ENCODE measurements at regions not wholly inside any gene's neighbourhood (a gene's known extent, or its start where the extent isn't known, plus 50 kb on each side); places are given as distances from the start of the nearest gene placed in this dataset.

DNA sequence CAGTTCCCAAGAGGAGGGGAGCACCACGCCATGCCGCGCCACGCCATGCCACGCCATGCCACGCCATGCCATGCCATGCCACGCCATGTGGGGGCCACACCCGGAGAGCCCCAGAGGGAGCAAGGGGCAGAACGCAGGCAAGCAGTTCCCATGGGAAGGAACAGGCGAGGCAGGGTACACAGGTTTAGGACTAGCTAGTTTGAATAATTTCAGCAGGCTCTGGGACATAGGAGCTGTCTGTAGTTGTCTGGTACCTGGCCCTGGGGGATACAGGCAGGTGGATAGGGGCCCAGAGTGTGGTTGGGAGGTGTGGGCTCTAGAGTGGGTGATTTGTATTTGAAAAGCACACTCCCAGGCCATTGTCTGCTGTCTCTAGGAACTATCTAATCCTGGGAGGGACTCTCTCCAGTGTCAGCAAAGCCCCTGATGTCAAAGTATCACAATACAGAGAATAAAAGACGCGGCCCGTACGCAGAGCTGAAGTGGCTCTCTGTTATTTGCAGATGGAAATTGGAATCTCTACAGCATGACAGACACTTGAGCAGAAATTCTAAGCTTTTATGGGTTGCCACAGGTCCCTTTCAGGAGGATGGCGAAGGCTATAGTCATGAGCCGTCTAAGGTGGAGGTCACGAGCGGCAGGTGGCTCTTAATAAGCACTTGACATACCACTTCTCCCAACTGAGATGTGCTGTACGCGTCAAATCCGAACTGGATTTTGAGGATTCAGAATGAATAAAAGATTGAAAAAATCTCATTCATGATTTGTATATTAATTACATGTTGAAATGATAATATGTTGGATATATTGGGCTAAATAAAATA lies 220.8 kb upstream of the TNRC6C start:
- ATAC-seq: no peak
- intact Hi-C loops (cut with DNase I, micrococcal nuclease): no loop called here

DNA sequence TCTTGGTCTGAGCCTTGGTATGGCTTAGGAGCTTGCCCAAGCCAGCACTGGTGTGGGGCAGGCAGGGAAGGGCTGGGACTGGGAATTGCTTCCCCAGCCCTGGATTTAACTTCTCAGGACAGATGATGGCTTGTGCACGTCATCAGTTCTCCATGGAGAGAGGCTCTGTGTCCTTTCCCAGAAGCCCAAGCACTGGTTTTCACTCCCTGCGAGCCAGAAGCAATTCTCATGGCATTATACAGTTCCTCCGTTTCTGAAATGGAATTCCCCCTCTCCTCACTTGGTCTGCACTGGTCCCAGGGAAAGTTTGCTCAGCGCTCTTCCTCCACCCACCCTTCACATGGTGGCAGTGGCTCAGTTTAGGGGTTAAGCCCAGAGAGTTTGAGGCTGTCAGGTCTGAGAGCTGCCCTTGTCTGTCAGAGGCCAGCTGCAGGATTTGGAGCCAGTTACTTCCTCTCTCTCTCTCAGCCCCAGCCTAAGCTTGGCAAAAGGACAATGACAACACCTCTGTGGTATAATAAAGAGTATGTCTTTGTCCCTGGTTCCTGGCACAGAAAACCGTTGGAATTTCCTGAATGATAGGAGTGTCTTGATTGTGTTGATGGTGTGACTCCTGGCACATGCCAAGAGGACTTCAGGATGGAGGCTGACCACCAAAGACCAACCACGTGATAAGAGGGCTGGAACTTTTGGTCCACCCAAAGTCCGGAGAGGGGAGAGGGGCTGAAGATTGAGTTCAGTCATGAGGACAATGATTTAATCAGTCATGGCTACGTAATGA lies 219.6 kb upstream of the TNRC6C start:
- ATAC-seq (peak; percentile 56), DNase-seq (peak in 1 of 2 donors; percentile 23)
- intact Hi-C loops (cut with DNase I, micrococcal nuclease): no loop called here

More for the DNA sequence above, 220.8 kb upstream of the TNRC6C start:
- DNase-seq: peak in 1 of 2 donors; percentile 10

DNA sequence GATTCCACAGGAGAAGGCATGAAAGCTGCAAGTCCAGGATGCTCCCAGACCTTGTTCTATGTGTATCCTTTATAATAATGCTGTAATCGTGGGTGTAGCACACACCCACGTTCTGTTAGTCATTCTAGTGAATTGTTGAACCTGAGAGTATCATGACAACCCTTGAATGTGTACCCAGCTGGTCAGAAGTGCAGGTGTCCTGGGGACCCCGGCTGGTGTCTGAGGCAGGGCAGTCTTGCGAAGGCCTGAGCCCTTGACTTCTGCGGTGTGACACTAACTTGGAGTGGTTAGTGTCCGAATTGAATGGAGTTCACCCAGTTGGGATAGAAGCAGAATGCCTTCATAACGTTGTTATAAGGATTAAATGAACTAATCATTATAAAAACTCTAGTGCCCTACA lies 218.0 kb upstream of the TNRC6C start:
- no peak for ATAC-seq
- intact Hi-C loops (cut with DNase I, micrococcal nuclease): no loop called here

DNA sequence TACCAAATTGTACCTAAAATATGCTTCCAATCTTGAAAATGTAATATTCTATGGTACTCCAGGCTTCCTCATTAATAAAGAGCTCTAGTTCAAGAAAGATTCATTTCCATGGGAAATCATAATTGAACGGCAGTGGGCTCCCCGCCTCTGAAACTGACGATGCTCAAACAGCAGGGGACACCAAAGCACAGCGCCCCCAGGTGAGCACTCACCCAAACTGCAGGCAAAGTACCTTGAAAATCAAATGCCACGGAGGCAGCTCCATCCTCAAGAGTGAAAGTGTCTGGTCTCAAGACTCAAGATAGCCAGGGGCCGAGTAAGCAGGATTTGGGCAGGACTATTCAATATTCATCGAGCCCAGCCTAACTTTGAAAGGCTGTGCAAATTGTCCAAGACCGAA lies 217.4 kb upstream of the TNRC6C start:
- DNase-seq: peak; percentile 4 to 23
- no peak for ATAC-seq
- intact Hi-C loops (cut with DNase I, micrococcal nuclease): no loop called here

More for the DNA sequence above, 218.0 kb upstream of the TNRC6C start:
- no peak for DNase-seq

DNA sequence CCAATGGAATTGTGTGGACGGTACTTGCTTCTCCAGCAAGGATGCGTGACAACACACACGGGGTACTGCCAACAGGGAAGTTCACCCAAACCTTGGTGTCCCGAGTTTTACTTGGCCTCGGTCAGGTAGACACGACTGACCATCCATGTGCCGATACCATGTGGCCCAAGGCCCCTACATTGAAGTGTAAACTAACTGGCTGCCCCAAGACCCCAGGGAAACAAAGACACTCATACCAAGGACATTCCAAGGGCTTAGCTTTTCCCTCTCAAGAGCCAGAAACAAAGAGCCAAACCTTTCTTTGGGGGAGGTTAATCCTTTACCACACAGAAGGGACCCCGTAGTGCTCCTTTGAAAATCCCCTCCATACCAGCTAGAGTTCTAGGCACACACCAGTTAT lies 215.9 kb upstream of the TNRC6C start:
- no peak for DNase-seq
- intact Hi-C loops (cut with DNase I, micrococcal nuclease): no loop called here
- ATAC-seq: no peak

DNA sequence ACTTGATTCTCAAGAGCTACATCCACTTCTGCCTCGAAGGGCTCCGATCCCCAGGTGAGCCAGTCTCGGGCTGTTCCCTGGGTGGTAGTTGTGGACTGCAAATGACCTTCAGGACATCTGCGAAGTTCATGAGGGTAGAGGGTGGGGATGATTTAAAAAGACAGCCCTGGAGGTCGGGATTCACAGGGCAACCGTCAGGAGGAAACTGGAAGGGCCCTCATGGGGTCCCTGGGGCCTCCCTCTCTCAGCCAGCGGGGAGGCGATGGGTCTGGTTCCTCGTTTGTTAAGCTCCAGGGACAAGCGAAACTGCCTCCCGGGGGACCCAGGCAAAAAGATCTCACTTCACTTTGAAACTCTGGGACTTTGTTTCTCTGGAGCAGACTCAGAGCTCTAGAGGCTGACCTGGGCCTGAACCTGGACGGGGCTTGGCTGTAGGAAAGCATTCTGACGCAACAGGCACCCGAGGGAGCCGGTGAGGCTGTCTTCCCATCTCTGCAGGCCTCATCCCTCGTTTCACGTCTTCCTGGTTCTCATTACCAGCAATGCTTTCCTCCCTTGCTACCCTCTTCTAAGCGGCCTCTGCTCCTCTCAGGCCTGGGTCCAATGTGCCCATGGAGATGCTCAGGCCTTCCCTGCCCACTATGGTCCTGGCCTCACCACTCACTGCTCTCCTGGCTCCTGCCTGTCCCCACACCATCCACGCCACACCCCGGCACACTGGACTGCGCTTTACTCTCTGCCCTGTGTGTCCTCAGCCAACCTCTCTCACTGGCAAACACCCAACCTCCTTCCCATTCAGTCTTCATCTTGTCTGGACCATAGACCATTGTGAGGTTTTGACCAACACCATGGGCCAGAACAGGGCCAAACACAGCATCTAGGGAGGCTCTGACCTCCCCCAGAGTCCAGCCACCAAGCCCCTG lies 214.2 kb upstream of the TNRC6C start:
- peak in 1 of 2 donors; percentile 12 for DNase-seq
- intact Hi-C loops (cut with DNase I, micrococcal nuclease): no loop called here
- no peak for ATAC-seq

DNA sequence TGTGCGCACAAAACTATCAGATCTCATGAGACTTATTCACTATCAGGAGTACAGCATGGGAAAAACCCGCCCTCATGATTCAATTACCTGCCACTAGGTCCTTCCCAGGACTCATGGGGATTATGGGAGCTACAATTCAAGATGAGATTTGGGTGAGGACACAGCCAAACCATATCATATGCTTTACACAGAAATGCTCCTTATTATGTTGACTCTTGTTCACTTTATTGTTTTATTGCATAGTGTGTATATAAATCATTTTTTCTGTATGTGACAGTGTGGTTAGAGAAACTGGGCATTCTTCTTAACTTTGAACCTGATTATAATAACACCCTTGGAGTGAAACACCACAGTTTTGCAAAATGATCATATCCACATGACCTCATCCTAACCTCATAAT lies 212.8 kb upstream of the TNRC6C start:
- intact Hi-C loops (cut with DNase I, micrococcal nuclease): no loop called here
- ATAC-seq: peak; percentile 94
- peak in 1 of 2 donors; percentile 14 for DNase-seq

DNA sequence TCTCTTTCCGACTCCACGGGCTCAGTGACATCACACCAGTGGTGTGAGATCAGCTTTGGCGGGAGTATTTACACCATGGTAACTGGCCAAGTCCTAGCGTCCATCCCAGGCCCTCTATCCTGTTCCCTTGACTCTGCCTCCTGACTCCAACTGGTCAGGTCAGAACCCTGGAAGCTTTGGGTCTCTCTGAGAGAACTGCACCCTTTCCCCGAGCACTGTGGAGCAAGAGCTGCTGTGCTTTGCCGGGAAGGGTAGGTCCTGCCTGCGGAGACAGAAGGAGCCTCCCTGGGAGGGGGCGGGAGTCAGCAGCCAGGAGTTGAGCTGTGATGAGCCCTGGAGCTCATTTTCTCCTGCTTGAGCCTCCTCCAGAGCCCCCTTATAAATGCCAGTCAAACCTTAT lies 212.1 kb upstream of the TNRC6C start:
- intact Hi-C loops (cut with DNase I, micrococcal nuclease): no loop called here
- ATAC-seq (no peak), DNase-seq (no peak)

DNA sequence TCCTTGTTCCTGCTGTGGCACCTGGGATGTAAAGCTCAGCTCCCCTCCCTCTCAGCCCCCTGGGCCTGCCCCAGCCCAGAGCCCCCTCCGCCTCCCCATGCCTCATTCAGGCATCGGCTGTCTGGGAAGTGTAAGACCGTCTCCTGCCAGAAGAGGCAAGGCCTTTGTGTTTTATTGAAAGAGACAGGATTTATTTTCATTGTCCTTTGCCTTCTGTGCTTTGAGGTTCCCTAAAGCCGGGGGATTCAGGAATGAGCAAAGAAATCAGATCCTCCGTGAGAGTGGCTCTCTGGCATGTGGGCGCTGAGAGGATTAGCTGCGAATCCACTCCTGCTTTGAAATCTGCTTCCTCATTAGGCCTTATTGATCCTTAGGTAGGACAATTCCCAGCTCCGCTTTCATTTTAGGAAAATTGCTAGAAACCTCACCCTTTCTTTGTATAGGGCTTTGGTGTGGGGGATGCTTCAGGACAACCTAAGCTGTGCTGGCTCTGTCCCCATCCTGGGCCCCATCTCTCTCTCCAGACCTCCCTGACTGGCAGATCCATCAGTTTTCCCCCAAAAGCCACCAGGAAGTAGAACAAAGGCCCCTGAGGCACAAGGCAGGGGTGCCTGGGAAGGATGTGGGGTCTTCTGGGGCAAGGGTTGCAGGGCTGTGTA lies 211.5 kb upstream of the TNRC6C start:
- no peak for ATAC-seq
- intact Hi-C loops (cut with DNase I, micrococcal nuclease): no loop called here
- DNase-seq: no peak

DNA sequence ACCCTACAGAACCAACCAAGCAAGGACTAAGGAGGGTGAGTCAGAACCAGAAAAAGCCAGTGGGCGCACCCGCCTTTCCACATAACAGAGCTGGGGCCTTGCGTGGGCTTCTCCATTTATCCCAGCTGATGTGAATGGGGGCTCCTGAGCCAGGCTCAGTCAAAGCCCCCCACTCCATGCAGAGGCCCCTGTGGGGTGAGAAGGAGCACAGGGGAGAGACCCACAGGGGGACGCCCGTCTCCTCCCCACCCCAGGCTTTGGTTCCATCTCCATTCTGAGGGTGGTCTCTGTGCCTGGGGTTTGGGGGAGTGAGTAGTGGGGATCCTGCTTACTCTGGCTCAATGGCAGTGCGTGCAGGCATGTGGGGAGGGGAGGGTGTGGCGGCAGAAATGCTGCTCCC lies 210.1 kb upstream of the TNRC6C start:
- intact Hi-C loops (cut with DNase I, micrococcal nuclease): no loop called here
- ATAC-seq (no peak), DNase-seq (no peak)

DNA sequence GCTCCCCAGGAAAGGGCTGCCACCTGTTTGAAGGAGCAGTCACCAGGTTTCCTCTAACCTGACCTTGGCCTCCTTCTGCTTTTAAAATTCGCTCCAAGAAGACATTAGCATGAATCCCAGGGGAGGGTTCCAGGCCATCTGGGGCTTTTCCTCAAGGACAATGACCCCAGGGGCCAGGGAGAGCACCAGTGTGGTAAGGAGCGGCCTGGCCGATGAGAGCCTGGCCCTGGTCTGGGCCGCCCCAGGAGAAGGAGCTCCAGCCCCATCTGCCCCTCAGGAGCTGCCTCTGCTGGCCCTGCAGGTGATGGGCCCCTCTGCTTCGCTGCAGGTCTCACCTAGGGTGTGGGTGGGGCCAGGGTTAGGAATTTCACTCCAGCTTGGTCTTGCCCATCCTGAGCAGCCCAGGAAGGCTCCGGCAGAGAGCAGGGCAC lies 209.2 kb upstream of the TNRC6C start:
- ATAC-seq: no peak
- intact Hi-C loops (cut with DNase I, micrococcal nuclease): no loop called here
- no peak for DNase-seq

DNA sequence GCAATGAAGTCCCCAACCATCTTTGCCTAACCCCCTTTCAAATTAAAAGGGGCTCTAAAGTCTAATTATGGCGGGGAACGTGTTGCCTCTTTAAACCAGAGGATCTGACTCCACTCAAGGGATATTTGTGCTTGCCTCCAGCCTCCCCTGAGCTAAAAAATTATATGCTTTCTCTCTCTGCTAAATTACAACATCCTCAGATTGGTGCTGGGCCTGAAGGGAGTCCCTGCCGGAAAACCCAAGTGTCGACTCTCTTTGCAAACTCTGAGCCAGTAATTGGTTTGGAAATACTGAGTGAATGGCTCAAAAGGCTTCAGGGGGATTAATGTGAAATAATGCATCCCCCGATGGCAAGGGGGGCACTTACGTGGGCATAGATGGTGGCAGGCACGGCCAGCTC lies 208.5 kb upstream of the TNRC6C start:
- intact Hi-C loops (cut with DNase I, micrococcal nuclease): no loop called here
- ATAC-seq (no peak), DNase-seq (no peak)

DNA sequence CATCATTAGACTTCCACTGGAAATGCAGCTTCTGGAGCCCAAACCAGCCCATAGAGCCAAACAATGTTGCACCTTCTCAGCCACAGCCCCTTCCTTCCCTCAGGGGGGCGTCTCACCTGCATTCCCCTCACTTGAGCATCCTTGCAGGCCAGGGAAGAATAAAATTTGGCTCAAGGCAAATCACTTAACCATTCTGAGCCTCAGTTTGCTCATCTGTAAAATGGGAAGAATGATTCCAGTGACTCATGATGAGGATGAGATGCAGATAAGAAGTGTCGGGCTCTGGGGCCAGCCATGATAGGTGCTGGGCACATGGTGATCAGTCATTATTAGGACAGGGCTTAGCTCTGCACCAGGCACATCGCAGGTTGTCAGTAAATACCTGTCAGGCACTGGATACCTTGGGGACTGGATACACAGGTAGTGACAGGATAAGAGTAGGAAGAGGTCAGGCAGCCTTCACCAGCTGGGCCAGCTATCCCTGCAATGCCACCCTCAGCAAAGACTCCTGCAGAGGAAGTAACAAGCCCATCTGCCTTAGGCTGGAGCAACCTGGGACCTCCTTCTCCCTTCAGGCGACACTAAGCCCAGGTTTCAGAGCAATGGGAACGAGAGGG lies 208.0 kb upstream of the TNRC6C start:
- intact Hi-C loops (cut with DNase I, micrococcal nuclease): no loop called here
- no peak for ATAC-seq

DNA sequence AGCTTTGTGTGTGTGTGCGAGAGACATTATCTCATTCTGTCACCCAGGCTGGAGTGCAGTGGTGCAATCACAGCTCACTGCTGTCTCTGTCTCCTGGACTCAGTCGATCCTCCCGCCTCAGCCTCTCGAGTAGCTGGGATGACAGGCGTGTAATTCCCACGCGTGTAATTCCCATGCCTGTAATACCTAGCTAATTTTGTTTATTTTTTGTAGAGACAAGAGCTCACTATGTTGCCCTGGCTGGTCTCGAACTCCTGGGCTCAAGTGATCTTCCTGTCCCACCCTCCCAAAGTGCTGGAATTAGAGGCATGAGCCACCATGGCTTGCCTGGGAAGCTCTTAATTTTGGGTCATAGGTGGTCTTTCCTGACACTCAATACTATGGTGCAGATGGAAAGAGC lies 205.3 kb upstream of the TNRC6C start:
- intact Hi-C loops (cut with DNase I, micrococcal nuclease): no loop called here
- DNase-seq: peak in 1 of 2 donors; percentile 9
- ATAC-seq: no peak

More for the DNA sequence above, 208.0 kb upstream of the TNRC6C start:
- DNase-seq: peak in 1 of 2 donors; percentile 11

DNA sequence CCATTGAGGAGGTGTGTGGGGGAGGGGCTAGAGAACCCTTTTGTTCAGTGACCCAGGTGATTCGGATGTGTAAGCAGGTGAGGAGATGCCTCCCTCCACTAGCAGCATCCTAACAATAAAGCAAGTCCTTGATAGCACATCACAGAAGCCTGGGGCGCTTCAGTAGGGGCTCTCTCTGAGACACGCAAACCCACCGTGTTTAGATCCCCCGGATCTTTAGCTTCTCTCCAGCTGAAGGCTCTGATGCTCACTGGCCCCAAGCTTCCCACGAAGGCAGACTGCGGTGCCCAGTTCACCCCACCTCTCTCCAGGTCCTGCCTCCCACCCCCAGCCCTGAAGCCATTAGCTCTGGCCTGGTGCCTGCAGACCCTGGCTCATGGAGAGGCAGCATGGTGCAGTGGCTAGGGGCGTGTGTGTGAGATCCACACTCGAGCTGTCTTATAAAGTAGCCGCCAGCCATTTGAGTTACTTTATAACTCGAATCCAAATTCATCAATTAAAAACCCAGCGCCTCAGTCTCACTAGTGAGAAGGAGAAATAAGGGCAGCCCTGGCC lies 204.7 kb upstream of the TNRC6C start:
- DNase-seq (peak in 1 of 2 donors; percentile 8), ATAC-seq (no peak)
- intact Hi-C loops (cut with DNase I, micrococcal nuclease): no loop called here

DNA sequence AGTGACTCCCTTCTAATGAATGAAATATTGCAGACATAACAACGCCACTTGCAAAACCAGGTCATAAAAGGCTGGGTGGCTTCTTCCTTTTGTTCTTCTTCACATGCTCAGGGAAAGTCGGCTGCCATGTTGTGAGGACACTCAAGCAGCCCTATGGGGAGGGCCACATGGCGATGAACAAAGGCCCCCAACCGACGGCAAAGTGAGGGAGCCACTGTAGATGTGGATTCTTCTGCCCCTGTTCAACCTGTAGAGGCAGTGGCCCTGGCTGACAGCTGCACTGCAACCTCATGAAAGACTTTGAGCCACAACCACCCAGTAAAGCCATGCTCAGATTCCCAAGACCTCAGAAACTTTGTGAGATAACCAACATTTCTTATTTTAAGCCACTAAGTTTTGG lies 203.5 kb upstream of the TNRC6C start:
- DNase-seq: peak in 1 of 2 donors; percentile 4
- no peak for ATAC-seq
- intact Hi-C loops (cut with DNase I, micrococcal nuclease): no loop called here

DNA sequence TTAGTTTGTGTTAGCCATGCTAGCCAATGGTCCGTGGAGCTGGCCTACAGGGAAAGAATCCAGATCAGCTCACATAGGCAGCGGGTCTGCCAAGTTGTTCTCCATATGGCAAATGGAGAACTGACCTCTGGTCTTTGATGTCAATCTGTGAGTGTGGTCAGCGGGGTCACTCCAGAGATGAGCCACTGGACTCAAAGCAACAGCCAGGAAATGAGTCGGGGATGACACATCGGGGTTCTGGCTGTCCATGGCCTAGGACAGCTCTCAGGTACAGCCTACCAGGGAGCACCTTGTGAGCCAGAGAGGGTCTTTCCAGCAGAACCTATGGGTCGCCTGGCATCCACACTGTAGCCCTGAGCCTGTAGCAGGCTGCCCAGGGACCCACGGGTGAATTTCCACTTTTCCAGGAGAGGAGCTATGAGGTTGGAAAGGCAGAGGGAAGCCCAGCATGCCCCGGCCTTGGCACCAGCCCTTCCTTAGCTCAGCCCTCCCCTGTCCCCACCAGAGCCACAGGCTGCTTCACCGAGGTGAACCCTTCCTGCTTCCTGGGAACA lies 203.0 kb upstream of the TNRC6C start:
- ATAC-seq (no peak), DNase-seq (no peak)
- intact Hi-C loops (cut with DNase I, micrococcal nuclease): no loop called here

DNA sequence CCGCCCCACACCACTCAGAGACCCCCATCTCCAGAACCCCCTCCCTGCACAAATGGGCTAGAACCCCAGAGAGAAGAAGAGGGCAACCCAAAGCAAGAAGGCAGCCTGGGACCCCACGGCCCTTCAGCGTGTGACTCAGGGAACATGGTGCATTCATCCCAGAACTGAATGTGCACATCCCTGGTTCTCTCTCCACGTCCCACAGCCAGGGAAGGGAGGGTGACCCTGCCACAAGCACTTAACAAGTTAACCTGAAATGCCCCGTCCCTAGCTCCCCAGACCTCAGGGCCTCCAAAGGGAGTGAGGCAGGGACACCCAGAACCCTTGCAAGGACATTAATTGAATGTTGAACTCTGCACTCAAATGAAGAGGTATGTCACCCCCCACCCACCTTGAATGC lies 202.5 kb upstream of the TNRC6C start:
- DNase-seq (peak in 1 of 2 donors; percentile 4), ATAC-seq (no peak)
- intact Hi-C loops (cut with DNase I, micrococcal nuclease): no loop called here
